GM12878 (cell line): ENCODE measurements at regions not wholly inside any gene's neighbourhood (a gene's known extent, or its start where the extent isn't known, plus 50 kb on each side); places are given as distances from the start of the nearest gene placed in this dataset.

Source experiments
- ATAC-seq: fragments of 200-7000 bp; cut with Tn5 transposase; 3 replicates; pipeline ENCODE4 v1.9.1; 2020; ENCODE audit warnings: mild to moderate bottlenecking, moderate library complexity
- BruUV-seq: library from RNA; stranded (reverse); fragments of 400-500 nt; replicated peaks from 2 replicates; lab custom pipeline; 2021; lab: Mats Ljungman, UMichigan
- CTCF ChIA-PET: fragments of 300-600 bp; sonication (Branson Sonifier 250); formaldehyde crosslinking; extraction: SDS; loops from one replicate; lab custom pipeline; 2021; ENCODE audit warnings: inconsistent platforms; lab: Yijun Ruan, JAX
- POLR2A ChIA-PET: fragments of 350-600 bp; formaldehyde crosslinking; extraction: SDS; loops from one replicate; lab custom pipeline; 2021; ENCODE audit warnings: inconsistent platforms; lab: Charles Lee
- RAD21 ChIA-PET: fragments of 300-600 bp; sonication (Branson Sonifier 250); formaldehyde crosslinking; loops from one replicate; lab custom pipeline; 2023; ENCODE audit warnings: antibody characterized with exemption; ENCODE audit not compliant: unreplicated experiment; lab: Charles Lee
- SMC1A ChIA-PET: fragments of 300-600 bp; sonication (Branson Sonifier 250); formaldehyde crosslinking; loops from one replicate; lab custom pipeline; 2023; ENCODE audit not compliant: unreplicated experiment, uncharacterized antibody; lab: Charles Lee
- DNase-seq: peaks from one replicate; pipeline ENCODE4 v3.0.0-alpha.2; 2011; ENCODE audit warnings: low read depth, low spot score
- FAIRE-seq: peaks from 3 replicates; lab custom pipeline; 2011; peaks lifted over from hg19 to GRCh38; lab: Jason Lieb, UNC
- H2AFZ ChIP-seq: 2 replicates; pipeline ENCODE4 v1.6.0; 2011; ENCODE audit warnings: low read depth, low read length, control low read depth; ENCODE audit not compliant: control insufficient read depth
- H3K27ac ChIP-seq: 2 replicates; pipeline ENCODE4 v1.5.1; 2011; ENCODE audit warnings: control low read depth; ENCODE audit not compliant: control insufficient read depth, insufficient read depth
- H3K27me3 ChIP-seq, 2 experiments: replicated peaks in 1 of 2; 2 replicates each; pipeline versions ENCODE4 v1.6.0 to v1.6.1; 2011; ENCODE audit warnings: low read length in 1 of 2; ENCODE audit not compliant: control insufficient read depth in 2 of 2, insufficient read depth in 2 of 2
- H3K36me3 ChIP-seq, 2 experiments: 2 replicates each; pipeline ENCODE4 v1.5.1; 2011; ENCODE audit warnings: low read length in 1 of 2; ENCODE audit not compliant: control insufficient read depth in 2 of 2, insufficient read depth in 2 of 2
- H3K4me1 ChIP-seq: 2 replicates; pipeline ENCODE4 v1.6.1; 2011; ENCODE audit warnings: mild to moderate bottlenecking, low read length, moderate library complexity, mixed read lengths; ENCODE audit not compliant: control insufficient read depth, insufficient read depth
- H3K4me2 ChIP-seq: 2 replicates; pipeline ENCODE4 v1.6.0; 2011; ENCODE audit warnings: control low read depth; ENCODE audit not compliant: control insufficient read depth, insufficient read depth
- H3K4me3 ChIP-seq: fragments of 200-600 bp; sonication (generic); 2 replicates; pipeline ENCODE4 v1.5.1; 2016
- H3K79me2 ChIP-seq: 2 replicates; pipeline ENCODE4 v1.6.0; 2011; ENCODE audit warnings: low read length; ENCODE audit not compliant: control insufficient read depth, insufficient read depth
- H3K9ac ChIP-seq: 2 replicates; pipeline ENCODE4 v1.8.0; 2011; ENCODE audit warnings: low read length, control low read depth, mixed read lengths; ENCODE audit not compliant: control insufficient read depth, insufficient read depth
- H3K9me3 ChIP-seq: replicated peaks from 3 replicates; pipeline ENCODE4 v1.5.1; 2011; ENCODE audit warnings: mild to moderate bottlenecking, low read length; ENCODE audit not compliant: control insufficient read depth, insufficient read depth
- H4K20me1 ChIP-seq: 2 replicates; pipeline ENCODE4 v1.6.0; 2011; ENCODE audit not compliant: control insufficient read depth, insufficient read depth
- HDGF ChIP-seq: fragments of 450-650 bp; IDR thresholded peaks from 2 replicates; pipeline ENCODE4 v1.6.1; 2016; ENCODE audit warnings: antibody characterized with exemption
- IRF5 ChIP-seq: fragments of 450-650 bp; IDR thresholded peaks from 2 replicates; pipeline ENCODE4 v1.6.1; 2017; ENCODE audit warnings: borderline replicate concordance
- KLF5 ChIP-seq: fragments of 450-650 bp; IDR thresholded peaks from 2 replicates; pipeline ENCODE4 v1.6.1; 2014; ENCODE audit warnings: mild to moderate bottlenecking; ENCODE audit not compliant: partially characterized antibody
- TCF3 ChIP-seq: IDR thresholded peaks from 2 replicates; pipeline ENCODE4 v1.6.1; 2012; ENCODE audit warnings: low read depth, mild to moderate bottlenecking, low read length, borderline replicate concordance; ENCODE audit not compliant: insufficient read depth
- ZNF687 ChIP-seq: fragments of 450-650 bp; IDR thresholded peaks from 2 replicates; pipeline ENCODE4 v1.6.1; 2017; ENCODE audit warnings: mild to moderate bottlenecking, moderate library complexity
- WGBS: methylation state at CpG from one replicate; pipeline ENCODE4 v1.1.6; 2016; ENCODE audit warnings: low lambda C conversion rate; ENCODE audit not compliant: insufficient replicate concordance, insufficient coverage; ENCODE audit errors: missing lambda C conversion rate; 5-methylcytosine and 5-hydroxymethylcytosine counted together
- in situ Hi-C: fragments of 300-500 bp; cut with MboI; formaldehyde crosslinking; loops from 9 replicates; pipeline ENCODE4 v1.14.3; 2018; ENCODE audit warnings: mixed read lengths
- intact Hi-C: fragments of 100-400 bp; cut with micrococcal nuclease; formaldehyde crosslinking; loops from one replicate; pipeline ENCODE4 v1.14.2; 2022; ENCODE audit not compliant: unreplicated experiment

GRCh38 chr2:57947398-57947797, 99.2 kb upstream of the VRK2 start (continued):
- TF ChIP-seq ZNF687 (no peak), KLF5 (no peak), IRF5 (no peak), HDGF (no peak)
- TF ChIP-seq, all 136 proteins: peak for 0

- no peak overlapping the region for H3K4me3 ChIP-seq
- no peak overlapping the region for H3K4me2 ChIP-seq
- FAIRE-seq (no peak), DNase-seq (no peak)
- SMC1A ChIA-PET, result interaction anchor here (1.1 kb wide), 1 partner anchor 12 kb away, joined by 4 read pairs; no protein-coding TSS in a partner anchor
- no peaks in the 10 kb centered on the region for H3K9me3 ChIP-seq
- H3K27me3 ChIP-seq, result no peaks in the 10 kb centered on the region
- 95% methylated on average over 1 of the region's 1 CpG for WGBS
- no peaks in the 10 kb centered on the region for H3K79me2 ChIP-seq
- H2AFZ ChIP-seq, result no peak overlapping the region
- no peak overlapping the region for H3K9ac ChIP-seq
- in situ Hi-C loops, result no loop called here
- no peak overlapping the region for H3K27ac ChIP-seq
- RAD21 ChIA-PET, result no interaction called here
- H4K20me1 ChIP-seq, result no peaks in the 10 kb centered on the region
- BruUV-seq, result no TSS peak
- H3K36me3 ChIP-seq, result no peaks in the 10 kb centered on the region
- POLR2A ChIA-PET, result no interaction called here
- intact Hi-C loops, result no loop called here
- no peaks in the 10 kb centered on the region for H3K4me1 ChIP-seq
- no peak for TF ChIP-seq TCF3
- TF ChIP-seq, all 136 proteins: peak for 0
- no peak for ATAC-seq
- CTCF ChIA-PET, result no interaction called here
Observed at GRCh38 chr2:57954020-57954419, 92.6 kb upstream of the VRK2 start.
